ENCODE measurements at regions not wholly inside any gene's neighbourhood (a gene's known extent, or its start where the extent isn't known, plus 50 kb on each side); places are given as distances from the start of the nearest gene placed in this dataset.

DNA sequence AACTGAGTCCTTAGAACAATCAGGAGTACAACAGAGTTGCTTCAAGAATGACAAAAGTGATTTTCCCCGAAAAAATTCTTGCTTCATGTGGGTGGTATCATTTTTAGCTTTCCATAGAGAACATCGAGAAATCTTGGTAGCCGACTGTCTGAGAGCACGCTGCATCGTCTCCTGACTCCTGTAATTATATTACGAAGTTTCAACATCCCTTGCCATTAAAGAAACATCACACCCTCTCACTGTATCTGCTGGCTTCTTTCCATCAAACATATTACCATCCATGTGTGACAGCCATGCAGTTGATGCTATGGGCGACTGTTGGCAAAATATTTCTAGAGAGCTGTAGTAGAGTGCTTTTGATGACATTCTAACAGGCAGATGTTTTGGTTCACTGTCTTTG lies 311.2 kb downstream of the CMPK2 start:
- DNase-seq, result no peak

DNA sequence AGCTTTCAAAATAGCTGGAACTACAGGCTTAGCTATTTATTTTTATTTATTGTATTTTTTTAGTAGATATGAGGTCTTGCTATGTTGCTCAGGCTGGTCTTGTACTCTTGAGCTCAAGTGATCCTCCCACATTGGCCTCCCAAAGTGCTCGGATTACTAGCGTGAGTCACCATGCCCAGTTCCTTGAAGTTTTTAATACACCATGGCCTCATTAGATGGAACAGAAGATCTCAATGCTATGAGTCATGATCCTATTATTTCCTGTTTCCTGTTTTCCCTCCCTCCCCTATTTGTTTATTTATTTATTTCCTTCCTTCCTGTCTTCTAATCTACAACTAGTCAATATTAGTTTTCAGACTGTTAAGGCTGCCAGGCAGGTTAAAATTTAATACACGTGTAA lies 309.0 kb downstream of the CMPK2 start:
- DNase-seq, result no peak

DNA sequence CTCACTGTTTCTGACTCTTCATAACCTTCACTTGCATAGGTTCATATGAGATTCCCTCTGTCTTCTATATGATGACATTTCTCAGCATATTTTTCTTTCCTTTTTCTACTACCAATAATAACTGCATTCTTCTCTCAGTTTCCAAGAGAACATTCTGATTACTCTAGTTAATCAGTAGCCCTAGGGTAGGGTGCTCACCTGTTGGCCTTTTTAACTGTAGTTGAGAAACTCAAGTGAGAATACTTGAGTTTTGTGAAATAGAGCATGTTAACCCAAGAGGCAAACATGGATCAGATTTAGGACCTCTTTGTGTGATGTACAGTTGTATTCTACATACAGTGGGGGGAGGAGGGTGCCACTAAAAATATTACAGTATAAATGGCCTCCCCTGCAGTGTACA lies 308.0 kb downstream of the CMPK2 start:
- no peak for DNase-seq

DNA sequence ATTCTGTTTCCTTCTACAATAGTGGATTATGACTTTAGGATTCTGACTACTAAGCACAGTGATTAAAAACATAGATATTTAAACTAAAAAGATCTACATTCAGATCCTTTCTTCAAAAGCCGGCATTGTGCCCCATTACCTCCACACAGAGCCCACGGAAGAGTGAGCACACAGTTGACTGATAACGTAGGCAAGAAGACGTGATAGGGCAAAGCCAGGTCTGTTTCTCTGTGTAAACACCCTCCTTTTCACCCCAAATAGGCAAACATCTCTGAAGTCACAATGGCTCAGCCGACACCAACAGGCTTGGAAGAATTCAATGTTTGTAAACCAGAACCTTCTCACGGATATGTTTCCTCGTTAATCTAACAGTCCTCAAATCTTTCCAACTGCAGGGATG lies 302.9 kb downstream of the CMPK2 start:
- no peak for DNase-seq

DNA sequence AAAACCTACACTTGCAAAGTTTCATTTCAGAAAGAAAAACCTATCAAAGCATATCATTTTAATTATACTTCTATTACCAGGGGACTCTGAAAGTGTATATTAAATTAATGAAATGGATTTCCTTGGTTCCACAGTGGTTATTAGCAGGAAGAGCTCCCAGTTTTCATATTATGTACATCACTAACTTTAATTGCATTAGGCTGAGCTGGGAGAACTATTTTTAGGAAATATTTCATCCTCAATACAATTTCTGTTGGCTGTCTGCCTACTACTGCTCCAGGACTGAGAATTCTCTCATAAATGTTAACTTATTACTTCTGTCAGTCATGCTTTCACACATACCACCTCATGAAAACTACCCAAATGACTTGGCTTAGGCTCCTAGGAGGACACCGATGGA lies 301.4 kb downstream of the CMPK2 start:
- no peak for DNase-seq

DNA sequence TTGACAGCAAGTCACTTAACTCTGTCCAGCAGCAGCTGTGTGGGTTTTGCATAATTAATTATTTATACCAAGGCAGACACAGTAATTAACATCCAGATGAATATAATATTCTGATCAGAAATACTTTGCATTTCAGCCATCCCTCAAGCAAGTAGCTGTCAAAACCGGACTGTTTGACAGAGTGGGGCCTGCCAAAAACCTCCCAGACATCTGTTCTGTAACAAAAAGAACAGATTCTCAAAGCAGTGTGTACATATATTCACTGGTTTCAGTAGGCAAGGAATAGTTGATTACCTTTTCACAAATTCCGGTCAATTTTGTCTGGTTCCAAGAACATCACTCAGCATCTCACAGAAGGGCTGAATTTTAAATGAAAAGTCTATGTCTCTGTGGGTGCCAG lies 291.6 kb downstream of the CMPK2 start:
- DNase-seq, result no peak

DNA sequence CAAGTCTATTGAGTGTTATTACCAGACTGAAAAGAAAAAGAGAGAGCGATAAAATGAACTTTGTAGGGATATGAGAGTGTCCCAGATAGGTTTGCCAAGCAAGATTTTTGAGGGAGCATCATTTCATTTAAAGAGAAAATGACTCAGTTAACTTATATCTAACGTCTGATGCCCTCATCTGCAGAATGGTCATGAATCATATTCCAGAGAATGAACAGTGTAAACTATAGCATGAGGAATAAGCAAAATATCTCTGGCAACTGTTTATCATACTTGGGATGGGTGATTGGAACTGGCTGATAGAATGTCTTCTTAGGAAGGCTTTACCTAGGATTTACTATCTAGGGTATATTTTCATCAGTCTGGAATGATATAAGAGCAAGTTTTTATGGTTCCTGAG lies 289.4 kb downstream of the CMPK2 start:
- no peak for DNase-seq

DNA sequence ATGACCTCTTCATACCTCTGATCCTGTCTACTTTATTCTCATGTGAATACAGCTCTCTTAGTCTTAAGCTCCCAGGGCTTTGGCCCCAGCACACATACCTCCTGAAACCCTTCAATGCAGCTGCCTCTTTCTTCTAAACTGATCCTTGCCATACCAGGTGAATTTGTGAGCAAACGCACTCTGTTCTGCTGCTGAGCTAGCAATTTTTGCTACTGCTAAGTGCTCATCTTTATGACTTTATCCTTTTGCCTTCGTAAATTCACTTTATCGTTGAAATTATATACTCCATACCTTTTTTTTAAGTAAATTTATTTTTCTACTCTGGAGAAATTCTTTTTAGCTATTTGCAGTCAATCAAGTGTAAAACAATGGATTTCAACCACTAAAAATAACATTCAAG lies 287.7 kb downstream of the CMPK2 start:
- DNase-seq, result no peak

DNA sequence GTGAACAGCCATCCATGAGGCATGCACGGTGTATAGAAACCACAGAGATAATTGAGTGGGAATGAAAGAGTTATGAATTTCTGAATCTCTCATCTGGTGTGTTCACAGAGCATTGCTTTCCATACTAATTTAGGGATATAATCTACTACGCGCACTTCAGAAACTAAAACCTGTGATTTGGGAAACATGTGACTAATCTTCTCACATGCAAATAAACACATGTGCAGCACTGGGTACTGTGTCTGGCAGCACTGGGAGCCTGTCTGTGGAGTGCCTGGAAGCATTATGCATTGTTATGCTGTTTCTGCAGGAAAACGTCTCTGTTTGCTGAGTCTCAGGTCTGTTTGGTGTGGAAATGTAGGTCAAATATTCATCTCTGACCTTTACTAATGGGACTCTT lies 287.3 kb downstream of the CMPK2 start:
- DNase-seq, result no peak

DNA sequence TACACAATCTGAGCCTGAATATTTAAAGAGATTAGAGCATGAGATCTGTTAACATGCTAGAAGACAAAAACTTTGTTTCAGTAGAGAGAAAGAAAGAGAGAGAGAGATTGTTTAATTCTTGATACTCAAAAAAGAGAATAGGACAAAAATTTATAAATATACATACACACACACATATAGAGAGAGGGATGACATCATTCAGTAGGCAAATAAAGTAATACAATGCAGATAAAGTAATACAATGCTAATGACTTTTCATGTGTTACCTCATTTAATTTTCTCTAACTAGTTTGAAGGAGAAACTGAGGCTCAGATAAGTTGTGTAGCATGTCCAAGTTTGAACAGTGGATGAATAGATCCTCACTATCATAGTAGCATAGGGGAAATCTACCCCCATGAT lies 286.4 kb downstream of the CMPK2 start:
- no peak for DNase-seq

DNA sequence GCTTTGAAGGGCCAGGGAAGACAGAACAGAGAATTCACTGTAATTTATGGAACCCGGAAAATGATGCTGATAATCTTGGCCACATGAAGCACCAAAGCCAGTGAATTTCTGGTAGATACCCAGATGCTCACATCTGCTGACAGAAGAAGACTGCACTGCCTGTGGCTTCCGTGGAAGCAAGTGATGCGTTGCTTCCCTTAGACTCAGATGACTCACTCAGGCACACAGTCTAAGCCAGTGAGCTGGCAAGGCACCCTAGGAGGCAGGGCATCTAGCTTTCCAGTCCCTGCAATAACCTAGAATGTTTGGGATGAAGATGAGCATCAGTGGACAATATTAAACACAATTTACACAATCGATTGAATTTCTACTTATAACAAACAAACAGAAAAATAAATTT lies 284.7 kb downstream of the CMPK2 start:
- DNase-seq, result no peak

DNA sequence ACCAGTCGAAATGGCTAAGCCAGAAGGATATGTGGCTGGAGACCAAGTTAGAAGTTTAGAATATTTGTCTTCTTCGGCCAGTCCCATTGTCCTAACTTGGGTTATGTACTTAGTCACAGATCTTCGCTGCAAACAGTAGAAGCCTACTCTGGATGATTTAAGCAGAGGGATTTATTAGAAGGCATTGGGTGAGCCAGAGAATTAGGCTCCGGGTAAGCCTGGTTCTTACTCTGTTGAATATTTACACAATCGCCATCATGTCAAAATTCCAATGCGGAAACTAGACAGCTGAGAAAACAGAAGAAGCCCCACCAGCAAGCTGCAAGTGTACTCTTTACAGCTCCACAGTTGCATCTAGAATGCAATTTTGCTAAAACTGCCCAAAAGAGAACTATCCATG lies 276.6 kb downstream of the CMPK2 start:
- no peak for DNase-seq

DNA sequence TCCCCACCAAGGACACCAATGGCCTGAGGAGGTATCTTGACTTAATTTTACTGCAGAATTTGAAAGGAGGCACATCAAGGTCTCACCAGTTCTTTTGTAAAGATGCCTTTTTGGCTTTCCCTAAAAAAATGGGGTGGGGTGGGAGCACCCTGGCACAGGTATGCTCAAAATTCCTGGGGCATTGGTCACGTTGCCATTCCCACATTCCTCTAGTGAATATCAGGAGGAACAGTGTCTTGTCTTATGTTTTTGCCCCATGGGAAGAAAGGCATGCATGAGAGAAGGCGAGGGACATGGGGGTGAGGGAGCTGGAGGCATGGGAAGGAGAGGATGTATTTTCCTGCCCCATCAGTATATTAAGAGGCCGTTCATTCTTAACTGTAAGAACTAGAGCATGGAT lies 275.3 kb downstream of the CMPK2 start:
- DNase-seq, result no peak

DNA sequence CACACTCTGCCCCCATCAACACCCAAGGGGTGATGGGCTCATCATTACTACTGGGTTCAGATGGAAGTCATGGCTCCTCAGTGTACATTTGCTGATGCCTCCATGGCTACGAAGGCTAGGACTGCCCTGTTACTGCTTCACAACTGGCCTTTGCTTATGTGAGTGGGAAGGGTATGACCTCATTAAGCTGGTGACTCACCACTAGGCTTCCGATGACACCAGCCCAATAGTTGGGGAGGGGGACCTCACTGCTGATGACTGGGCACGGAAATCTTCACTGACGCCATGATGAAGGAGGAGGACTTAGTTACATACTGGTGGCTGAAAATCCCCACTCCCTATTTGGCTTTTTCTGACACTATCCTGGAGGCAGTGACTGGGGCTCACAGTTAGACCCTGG lies 263.2 kb downstream of the CMPK2 start:
- DNase-seq, result no peak

DNA sequence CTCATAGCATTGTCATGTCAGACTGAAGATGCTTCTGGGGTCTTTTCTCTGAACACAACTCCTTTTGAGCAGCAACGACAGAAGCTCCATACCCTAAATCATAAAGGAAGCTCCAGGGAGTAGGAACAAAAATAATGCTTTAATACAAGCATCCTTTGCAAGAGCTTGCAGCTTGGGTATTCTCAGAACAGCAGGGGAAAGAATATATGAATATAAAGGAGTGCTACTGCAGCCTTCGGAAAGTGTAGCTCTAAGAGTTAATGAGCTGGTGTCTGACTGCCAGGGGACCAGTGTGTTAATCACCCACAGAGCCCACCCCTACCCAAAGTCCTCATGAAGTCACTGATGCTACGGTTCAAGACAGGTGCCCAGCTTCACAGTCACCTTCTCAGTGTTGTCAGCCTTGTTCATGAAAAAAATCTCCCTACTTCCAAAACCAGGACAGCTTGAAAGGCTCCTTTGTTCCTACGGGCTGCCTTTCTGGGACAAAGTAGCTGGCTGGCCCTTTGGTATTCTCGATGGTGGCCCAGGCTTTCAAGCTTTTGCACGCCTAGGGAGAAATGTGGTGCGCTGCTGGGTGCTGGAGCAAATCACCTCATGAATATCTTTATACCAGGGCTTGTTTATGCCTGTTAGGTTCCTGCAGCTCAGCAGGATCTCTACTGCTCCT lies 259.7 kb downstream of the CMPK2 start:
- no peak for DNase-seq

DNA sequence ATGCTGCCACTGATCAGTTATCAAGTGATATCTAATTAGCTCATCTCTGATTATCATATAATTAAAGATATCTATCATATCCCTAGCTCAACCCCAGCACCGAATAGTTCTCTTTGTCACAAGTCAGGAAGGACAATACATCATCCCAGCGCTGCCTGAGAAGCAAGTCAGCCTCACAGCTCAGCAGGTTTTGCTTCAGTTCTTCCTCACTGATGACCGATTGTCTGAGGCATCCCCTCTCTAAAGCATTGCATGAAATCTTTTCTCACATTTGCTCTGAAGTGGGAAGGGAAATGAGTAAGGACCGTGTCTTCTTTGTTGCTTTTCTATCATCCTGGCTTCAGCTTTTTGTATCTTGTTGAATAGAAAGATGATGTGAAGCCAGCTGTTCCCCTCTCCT lies 247.9 kb downstream of the CMPK2 start:
- DNase-seq, result no peak

DNA sequence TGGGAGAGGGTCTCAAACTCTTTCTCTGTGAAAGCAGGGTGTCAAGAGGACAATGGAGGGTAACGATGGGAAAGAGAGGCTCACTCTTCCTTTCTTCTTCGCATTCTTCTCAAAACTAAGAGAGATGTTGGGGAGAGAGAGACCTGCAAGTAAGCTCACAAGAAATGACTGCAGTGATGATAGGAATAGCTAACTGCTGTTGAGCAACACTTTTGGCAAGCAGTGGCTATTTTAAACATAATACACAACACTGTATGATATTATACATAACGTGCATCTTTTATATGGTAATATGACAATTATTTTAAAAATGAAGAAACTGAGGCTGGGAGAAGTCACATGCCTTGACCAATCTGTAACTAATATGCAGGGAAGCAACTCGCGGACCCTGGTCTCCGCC lies 247.5 kb downstream of the CMPK2 start:
- DNase-seq, result no peak

DNA sequence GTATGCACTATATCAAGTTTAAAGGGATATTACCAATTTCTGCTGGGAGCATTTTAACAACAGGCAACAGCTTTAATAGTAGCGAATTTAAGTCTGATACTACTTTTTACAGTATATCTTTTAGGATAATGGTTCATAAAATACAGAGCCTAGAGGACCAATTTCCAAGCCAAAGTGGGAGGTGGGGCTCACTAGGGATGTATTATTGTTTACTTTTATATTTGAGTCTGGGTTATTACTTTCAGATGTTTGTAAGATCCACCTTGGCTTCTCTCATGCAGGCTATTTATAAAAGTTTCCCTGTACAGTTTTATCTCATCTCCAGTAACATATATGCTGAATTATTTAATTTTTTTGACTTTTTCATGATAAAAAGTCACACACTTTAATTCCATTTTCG lies 242.0 kb downstream of the CMPK2 start:
- no peak for DNase-seq

DNA sequence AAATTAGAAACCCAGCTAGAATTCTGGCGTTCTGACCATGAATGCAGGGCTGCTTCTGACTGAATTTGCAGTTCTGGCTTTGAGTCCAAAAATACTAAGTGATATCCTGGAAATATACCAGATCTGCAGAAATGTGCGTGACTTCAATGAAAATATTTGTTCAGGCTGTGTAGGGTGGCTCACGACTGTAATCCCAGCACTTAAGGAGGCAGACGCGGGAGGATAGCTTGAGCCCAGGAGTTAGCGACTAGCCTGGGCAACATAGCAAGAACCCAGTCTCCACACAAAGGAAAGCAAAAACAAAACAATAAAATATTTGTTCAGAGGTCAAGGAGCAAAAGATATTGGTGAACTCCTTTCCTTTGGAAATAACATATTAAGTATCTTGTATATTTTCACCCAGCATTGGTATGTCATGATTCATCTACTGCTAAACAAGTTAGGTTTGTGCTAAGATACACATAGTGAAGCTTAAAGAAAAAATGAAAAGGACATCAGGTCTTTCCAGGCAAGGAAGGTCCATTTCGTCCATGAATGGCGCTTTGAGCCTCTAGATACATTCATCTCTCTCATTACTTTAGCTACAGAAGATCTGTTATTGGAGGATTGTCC lies 239.2 kb downstream of the CMPK2 start:
- DNase-seq, result no peak

DNA sequence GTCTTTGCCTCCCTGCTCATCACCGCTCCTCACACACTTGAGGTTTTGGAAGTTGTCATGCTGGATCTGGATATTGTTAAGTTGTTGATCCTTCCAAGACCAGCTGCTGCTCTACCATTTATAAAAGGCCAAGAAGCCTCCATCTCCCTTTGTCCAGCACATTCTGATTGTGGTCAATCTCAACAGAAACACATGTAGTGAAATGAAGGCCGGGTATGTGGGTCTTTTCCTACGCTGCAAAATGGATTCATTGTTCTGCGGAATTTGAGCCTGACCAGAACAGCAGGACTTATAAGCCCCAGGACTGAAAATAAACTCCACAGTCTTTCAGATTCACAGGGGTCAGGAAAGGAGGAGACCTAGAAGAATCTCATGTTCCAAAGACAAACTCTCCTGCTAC lies 238.4 kb downstream of the CMPK2 start:
- no peak for DNase-seq

DNA sequence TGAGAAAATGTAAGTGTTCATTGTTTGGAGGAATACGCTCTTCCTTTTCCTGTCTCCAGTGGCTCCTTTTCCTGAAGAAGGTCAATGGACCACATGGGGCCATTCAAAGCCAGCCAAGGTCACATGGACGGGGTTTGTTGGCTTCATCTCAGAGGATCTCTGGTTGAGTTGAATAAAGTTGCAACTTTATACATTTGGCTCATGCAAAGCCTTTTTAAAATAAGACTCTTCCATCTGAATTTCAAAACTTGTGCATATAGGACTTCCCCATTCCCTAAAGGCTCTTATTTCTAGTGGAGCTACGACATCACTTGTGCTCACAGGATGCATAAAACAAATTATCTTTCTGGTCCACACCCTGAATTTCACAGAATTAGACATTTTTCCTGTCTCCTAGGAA lies 235.5 kb downstream of the CMPK2 start:
- no peak for DNase-seq

DNA sequence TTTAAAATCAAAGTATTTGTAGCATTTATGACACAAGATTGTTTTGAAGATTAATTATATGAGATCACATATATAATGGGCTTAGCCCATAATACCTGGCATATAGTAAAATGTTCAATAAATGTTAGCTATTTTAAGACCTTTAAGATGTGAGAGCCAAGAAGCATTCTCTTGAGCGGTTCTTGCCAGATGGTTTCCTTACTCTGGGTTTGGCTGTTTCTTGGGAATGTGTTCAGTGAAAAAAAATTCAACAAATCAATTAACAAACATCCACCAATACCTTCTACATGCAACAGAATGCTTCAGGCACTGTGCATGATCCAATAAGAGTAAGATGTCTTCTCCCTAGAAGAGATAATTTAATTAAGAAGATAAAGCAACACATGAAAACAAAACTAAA lies 230.4 kb downstream of the CMPK2 start:
- DNase-seq, result no peak

DNA sequence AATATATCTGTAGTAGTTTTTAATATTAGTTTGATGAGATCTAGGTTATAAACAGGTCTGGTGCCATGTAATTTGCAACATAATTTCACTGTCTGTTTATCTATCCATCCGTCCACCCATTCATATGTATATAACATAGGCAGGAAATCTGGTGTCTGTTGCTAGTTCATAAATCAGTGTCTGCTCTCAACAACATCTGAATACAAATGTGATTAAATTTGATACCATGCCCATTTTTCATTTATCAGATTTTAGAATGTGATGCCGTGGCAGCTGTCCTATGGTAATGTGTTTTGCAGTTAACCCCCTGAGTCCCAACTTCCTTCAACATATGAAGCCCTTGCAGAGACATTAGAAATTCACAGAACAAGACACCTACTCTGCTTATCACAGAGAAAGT lies 228.4 kb downstream of the CMPK2 start:
- DNase-seq, result no peak

DNA sequence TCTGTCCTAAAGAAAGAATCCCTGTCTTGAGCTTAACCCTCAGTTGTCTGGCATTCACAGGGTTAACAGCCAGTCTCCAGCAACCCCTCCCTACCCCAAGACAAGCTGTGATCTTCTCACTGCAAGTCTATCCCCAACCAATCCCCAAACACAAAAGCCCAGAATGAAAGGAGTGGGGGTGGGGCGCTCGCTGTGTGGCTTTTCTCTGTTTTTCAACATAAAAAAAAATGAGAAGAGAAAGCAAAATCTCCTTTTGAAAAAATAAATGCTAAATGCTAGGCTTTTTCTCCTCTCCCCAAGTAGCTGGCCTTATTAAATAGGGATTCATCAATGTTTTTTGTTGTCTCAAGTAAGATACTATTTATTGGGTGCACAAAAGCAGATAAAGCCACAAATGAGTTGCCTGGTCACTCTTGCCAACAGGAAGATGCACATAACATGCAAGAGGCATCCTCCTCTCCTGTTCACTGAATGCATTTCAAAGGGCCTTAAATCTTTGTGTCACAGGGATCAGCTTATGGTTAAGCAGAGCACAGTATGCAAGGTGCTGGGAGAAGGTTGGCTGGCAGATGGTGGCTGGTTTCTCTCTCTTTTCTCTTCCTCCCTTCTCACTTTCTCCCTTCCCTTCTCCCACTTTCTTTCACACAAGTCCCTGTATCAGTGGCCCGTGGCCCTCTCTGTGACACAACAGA lies 225.6 kb downstream of the CMPK2 start:
- DNase-seq, result no peak

DNA sequence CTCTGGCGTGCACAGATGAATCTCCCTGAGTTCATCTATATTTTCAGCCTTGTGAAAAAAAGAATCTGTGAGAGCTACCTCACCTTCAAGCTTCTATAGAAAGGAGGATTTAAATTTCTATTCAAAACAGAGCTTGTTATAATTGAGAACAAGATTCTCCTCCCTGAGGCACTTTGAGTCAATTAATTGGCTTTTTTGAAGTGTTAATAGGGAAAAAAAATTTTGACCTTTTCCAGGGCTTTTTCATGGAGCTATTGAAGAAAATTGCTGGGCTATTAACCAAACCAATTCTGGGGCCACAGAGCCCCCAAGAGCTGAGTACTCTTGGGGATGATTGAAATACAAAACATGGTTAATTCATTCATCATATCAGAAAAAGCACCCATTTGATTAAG lies 225.1 kb downstream of the CMPK2 start:
- no peak for DNase-seq
